ENCODE measurements at regions not wholly inside any gene's neighbourhood (a gene's known extent, or its start where the extent isn't known, plus 50 kb on each side); places are given as distances from the start of the nearest gene placed in this dataset.

DNA sequence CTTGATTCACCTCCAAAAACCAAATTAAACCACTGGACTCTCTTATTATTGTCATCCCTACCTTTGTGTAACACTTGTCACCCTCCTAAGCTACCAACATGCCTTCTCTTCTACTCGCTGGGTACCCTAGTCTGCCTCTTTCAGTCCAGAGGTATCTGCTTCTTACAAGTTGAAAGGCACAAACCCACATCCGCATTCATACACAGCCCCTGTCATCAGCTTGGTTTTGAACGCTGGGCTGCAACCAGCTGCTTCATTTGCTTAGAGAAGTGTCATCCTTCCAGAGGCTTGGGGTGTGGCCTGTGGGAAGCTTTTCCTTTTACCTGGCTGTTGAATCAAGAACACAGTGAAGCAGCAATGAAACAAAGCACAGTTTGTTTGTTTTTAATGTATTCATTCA lies 138.8 kb upstream of the WWC1 start:
- in situ Hi-C loops (cut with HindIII; ENCODE audit: low pct_unique_long_range_greater_than_20kb, low sequenced_read_pairs) = no loop called here
- no peak for DNase-seq (ENCODE audit: low read depth, low spot score)

DNA sequence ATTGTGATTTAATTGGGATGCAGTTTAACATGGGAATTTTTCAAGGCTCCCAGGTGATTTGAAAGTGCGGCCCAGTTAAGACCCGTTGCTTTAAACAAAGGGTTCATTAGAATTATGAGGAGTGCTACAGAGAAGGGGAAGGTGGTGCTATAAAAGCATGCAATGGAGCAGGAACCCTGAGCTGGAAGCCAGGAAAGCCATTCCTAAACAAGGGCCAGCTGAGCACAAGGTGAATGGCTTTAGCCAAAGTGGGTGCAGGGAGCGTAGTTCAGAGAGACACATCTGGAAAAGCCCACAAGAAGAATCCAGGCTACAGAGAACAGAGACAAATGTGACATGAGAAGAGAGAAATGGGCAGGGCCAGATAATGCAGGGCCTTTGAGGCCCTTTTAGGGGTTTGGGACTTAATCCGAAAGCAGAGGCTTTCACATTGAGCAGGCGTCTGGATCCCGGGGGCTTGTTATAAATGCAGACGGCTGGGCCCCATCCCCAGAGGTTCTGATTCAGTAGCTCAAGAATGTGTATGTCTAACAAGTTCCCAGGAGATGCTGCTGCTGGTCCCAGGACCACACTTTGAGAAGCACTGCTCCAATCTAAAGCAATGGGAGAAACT lies 138.1 kb upstream of the WWC1 start:
- in situ Hi-C loops (cut with HindIII; ENCODE audit: low pct_unique_long_range_greater_than_20kb, low sequenced_read_pairs) = no loop called here
- DNase-seq (ENCODE audit: low read depth, low spot score) = no peak

DNA sequence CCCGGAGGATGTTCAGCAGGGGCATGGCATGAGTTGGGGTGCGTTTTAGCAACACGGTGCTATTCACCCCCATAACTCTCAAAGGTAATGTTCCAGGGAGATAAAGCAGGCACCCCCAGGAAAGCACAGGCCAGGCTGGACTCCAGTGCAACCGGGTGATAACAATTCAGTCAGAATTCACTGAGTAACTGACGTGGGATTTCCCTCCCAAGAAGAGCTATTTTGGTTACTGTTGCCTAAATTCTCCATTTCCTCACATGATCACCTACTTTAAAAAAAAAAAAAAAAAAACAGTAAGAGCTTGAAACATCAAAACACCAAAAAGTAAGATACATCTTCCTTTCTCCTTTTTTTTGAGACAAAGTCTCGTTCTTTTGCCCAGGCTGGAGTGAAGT lies 137.6 kb upstream of the WWC1 start:
- DNase-seq (ENCODE audit: low read depth, low spot score) = no peak
- in situ Hi-C loops (cut with HindIII; ENCODE audit: low pct_unique_long_range_greater_than_20kb, low sequenced_read_pairs) = no loop called here

DNA sequence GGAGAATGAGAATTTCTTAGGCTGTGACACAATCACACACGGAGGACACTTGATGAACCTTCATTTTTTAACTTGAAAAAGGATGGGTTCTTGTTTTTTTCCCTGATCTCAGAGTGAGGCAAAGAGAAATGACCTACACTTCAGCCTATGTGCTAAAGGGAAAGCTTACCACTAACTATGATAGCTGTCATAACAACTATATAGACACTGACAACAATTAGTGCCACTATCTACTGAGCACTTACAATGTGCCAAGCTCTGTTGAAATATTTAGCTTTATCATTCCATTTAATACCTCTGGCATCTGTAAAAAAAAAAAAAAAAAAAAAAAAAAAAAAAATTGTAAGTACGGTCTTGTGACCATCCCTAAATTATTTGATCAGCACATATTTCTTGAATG lies 135.9 kb upstream of the WWC1 start:
- DNase-seq (ENCODE audit: low read depth, low spot score) = no peak
- in situ Hi-C loops (cut with HindIII; ENCODE audit: low pct_unique_long_range_greater_than_20kb, low sequenced_read_pairs) = no loop called here

DNA sequence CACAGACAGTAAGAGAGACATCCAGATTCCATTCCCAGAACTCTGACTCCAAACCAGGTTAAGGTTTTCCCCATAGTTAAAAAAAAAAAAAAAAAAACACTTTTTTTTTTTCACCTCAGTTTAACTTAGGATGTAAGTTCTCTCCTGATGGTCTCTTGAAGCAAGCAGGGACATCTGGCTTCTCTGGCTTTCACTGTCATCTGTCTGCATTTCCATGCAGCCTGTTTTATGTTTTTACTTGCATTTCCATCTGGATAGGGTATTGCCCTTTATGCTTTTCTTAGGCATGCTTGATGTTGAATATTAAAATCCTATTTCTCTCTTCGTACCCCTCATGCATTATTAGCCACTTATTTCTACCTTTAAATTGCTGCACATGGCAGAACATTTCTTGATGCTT lies 135.3 kb upstream of the WWC1 start:
- in situ Hi-C loops (cut with HindIII; ENCODE audit: low pct_unique_long_range_greater_than_20kb, low sequenced_read_pairs) = no loop called here
- DNase-seq (ENCODE audit: low read depth, low spot score) = no peak

DNA sequence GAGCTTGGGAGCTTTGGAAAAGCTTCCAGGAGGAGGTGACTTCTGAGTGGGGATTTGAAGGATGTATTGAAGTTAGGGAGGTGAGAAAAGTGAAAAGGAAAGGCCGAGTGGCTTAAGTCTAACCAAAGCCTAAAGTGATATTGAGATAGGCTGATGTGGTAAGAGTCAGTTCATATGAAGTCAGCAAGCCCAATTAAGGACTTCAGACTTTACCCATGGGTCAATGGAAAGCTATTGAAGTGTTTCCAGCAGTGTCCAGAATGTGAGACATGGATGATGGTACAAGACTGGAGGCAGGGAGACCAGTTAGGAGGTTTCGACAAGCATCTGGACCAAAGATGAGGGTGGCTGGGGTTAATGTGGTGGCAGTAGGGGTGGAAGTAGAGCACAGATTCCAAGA lies 134.3 kb upstream of the WWC1 start:
- no peak for DNase-seq (ENCODE audit: low read depth, low spot score)
- in situ Hi-C loops (cut with HindIII; ENCODE audit: low pct_unique_long_range_greater_than_20kb, low sequenced_read_pairs) = no loop called here

DNA sequence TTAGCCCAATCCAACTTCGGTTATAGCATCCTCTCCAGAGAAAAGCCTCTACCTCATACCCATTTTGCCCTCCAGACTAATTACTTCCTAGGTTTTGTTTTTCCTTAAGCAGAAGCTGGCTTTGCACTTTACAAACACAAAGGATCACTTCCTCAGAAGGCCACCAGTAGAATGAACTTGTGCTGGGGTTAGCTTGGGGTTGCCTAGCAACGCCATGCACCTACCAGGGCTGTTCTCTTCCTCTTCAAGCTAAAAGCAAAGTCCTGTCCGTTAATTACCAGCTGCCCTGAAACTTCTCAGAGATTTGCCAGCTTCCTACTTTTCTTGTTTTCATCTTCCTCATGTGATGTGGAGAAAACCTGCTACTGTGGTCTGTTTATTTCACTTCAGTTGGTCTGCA lies 132.0 kb upstream of the WWC1 start:
- no peak for DNase-seq (ENCODE audit: low read depth, low spot score)
- in situ Hi-C loops (cut with HindIII; ENCODE audit: low pct_unique_long_range_greater_than_20kb, low sequenced_read_pairs) = no loop called here

DNA sequence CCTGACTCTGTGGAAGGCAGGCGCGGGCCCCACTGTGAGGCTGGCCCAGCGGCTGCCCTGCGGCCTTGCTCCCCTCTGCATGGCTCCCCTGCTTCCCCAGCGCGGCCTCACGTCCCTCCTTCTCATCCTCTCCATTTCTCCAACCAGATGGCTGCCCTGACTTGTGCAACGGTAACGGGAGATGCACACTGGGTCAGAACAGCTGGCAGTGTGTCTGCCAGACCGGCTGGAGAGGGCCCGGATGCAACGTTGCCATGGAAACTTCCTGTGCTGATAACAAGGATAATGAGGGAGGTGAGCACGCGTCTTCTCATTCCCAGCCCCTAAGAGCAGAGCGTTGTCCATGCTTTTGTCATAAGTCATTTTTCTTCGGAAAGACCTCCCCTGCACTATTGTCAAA lies 129.0 kb upstream of the WWC1 start:
- DNase-seq (ENCODE audit: low read depth, low spot score) = no peak
- in situ Hi-C loops (cut with HindIII; ENCODE audit: low pct_unique_long_range_greater_than_20kb, low sequenced_read_pairs) = no loop called here

DNA sequence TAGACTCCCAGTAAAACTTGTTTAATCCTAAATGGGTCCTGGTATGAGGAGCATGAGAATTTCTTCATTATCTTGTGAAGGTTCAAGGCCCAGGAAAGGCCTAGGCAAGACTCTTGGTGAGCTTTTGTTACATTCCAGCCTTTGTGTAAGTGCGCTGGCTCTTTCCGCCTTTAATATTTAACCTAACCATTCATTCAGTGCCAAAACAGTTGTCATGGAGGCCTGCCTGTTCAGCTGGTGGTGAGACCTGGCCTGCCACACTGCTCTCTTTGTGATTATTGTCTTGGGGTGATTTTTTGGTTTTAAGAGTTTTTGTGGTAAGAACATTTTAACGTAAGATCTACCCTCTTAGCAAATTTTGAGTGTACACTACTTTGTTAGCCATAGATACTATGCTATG lies 127.5 kb upstream of the WWC1 start:
- no peak for DNase-seq (ENCODE audit: low read depth, low spot score)
- in situ Hi-C loops (cut with HindIII; ENCODE audit: low pct_unique_long_range_greater_than_20kb, low sequenced_read_pairs) = no loop called here

DNA sequence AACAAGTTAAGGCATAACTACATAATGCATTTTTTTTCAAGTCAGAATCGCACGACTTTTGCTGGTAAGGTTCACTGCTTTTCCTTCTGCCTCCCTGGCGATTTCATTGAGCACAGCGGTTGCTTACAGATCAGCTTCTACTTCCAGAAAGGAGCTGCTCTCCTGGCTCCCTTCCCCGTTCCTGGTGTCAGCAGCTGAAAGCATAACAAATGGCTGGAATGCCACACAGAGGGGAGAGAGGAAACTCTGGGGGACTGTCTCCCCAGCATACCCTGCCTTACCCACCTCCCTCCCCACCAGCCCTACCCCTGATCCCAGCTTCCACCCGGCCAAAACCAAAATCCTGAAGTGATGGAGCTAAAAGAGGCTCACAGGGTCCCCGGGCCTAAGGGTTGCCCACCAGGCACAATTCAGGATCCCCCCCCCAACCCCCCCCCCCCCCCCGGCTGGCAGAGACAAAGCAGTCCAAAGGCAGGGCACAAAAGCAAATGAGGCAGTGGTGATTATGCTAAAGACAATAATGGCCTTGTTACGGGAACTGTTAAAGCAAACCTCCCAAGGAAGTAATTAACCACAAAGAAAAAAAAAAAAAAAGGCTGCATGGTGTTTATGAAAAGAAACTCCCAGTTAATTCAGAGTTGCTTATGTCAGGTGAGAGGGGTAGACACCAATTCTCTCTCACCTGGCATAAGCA lies 126.1 kb upstream of the WWC1 start:
- in situ Hi-C loops (cut with HindIII; ENCODE audit: low pct_unique_long_range_greater_than_20kb, low sequenced_read_pairs) = no loop called here
- peak; percentile 12 for DNase-seq (ENCODE audit: low read depth, low spot score)

DNA sequence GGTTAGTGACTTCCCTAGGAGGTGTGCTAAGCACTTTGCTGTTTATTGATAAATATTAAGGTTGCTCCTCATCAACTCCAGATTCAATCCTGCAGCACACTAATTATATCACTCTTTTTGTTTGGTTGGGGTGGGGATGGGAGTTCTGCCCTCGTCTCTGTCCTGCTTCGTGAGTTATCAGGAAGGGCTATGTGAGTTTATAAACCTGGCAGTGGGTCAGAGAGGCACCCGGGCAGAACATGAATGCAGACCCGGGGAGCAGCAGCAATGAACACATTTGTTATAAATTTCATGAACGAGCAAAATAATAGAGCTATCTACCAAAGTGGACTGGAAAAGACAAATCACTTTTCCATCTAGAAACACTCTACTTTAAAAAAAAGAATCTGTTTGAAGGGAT lies 125.5 kb upstream of the WWC1 start:
- in situ Hi-C loops (cut with HindIII; ENCODE audit: low pct_unique_long_range_greater_than_20kb, low sequenced_read_pairs) = no loop called here
- no peak for DNase-seq (ENCODE audit: low read depth, low spot score)

DNA sequence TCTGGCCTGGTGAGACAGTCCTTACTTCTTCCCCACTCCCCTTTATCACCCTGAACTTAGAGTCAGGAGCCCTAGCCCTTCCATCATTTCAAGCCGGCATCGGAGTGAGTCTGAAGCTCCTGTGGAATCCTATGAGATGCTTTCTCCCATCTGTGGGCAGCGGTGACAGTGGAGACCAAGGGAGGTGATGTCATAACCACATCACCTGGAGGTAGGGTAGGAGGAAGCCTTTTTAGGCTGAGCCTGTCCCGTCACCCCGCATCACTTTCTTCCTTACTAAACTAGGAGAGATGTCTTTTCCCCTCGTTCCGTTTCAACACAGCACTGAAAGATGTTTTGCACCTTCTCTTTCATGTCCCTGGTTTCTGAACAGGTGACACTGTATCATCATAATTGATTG lies 124.1 kb upstream of the WWC1 start:
- in situ Hi-C loops (cut with HindIII; ENCODE audit: low pct_unique_long_range_greater_than_20kb, low sequenced_read_pairs) = no loop called here
- no peak for DNase-seq (ENCODE audit: low read depth, low spot score)

DNA sequence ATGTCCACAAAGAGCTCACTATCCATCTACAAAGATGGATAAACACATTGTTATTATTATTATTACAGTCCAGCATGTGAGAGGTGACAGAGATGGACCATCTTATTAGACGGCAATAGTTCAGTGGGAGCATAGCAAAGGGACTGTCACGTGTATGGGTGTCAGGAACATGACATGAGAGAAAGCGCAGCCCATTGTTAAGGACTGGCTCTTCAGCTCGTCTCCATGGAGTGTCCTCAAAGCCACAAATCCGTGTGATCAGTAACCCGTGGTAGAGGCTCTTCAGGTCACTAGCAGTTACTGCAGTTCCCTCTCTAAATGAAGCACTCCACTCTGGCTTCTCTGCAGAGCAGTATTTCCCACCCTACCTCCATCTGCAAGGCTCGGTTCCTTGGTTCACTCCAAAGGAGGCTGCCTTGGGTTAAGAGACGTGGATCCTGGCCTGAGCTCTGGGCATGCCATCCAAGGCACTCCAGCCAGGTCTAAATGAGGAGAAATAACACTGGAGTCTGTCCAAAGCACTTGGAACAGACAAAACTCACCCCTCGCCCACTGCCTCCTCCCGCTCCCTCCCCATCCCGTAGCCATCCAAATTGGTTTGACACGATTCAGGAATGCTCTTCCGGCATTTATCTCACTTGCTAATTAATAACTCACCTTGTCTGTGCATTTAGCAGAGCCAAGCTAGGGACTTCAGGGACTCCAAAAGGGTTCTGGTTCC lies 122.3 kb upstream of the WWC1 start:
- no peak for DNase-seq (ENCODE audit: low read depth, low spot score)
- in situ Hi-C loops (cut with HindIII; ENCODE audit: low pct_unique_long_range_greater_than_20kb, low sequenced_read_pairs) = no loop called here

DNA sequence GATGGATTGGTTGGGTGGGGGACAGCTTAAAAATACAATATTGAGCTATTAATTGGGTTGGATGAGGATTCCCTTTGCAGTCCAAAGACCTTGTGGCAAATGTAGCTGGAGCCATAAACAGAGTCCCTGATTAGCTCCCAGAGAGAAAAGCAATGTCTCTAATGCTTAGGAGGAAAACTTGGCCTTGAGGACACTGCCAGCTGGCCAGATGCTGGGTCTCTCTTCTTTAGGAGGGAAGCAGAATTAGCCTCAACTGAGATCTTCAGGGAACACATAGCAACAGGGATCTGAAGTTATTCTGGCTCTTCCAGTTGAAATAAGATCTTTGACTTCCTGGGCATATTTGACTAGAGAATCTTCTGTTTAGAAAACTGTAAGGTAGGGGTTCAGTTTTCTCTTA lies 121.7 kb upstream of the WWC1 start:
- DNase-seq (ENCODE audit: low read depth, low spot score) = no peak
- in situ Hi-C loops (cut with HindIII; ENCODE audit: low pct_unique_long_range_greater_than_20kb, low sequenced_read_pairs) = no loop called here

DNA sequence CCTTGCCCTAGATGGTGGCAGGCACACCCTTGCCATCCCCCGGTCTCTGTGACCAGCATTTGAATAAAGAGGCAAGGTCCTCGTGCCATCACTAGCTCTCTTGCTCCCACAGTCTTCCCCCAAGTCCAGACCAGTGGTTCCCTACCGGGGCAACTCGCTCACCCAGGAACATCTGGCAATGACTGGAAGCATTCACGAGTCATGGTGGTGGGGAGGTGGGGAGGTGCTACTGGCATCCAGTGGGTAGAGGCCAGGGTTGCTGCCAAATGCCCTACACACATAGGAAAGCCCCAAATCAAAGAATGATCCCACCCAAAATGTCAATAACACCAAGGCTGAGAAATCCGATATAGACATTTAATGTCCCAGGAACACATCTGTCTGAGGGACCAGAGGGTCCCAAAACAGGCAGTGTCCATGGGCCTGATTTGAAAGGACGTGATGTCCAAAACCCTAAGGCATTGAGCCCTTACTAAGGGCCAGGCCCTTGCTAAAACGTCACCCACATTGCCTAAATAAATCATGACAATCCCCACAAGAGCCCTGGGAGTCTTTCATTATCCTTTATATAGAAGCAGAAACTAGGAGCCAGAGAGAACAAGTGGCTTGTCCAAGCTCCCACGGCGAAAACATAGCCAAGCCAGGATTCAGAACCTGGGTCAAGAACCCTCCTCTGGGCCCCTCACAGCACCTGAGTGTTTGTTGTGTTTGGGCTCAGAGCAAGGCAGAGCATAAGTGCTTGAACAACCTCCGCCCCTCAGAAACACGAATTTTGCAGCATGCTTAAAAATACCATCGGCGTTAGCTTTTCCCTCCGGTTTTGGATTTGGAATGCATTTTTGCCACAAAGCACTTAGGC lies 119.3 kb upstream of the WWC1 start:
- in situ Hi-C loops (cut with HindIII; ENCODE audit: low pct_unique_long_range_greater_than_20kb, low sequenced_read_pairs) = no loop called here
- no peak for DNase-seq (ENCODE audit: low read depth, low spot score)

DNA sequence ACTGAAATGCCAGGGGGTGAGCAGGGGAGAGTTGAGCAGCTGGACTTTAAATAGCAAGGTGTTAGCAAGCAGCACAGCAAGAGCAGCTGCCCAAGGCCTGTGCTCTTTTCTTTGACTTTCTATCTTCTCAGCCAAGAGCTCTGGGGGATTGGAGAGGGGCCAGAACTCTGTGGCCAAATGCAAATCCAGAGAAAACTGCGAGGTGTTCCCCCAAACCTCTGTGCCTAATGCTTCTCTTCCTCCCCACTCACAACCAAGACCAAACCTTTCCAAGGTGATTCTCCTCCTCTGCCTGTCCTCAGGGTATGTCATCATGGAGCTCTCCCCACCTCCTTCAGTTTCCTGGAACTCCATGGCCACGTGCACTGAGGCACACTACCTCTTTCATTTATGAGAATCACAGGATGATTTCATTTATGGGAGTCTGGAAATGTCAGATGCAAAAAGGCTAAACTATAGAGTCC lies 118.7 kb upstream of the WWC1 start:
- DNase-seq (ENCODE audit: low read depth, low spot score) = peak; percentile 45
- in situ Hi-C loops (cut with HindIII; ENCODE audit: low pct_unique_long_range_greater_than_20kb, low sequenced_read_pairs) = no loop called here

DNA sequence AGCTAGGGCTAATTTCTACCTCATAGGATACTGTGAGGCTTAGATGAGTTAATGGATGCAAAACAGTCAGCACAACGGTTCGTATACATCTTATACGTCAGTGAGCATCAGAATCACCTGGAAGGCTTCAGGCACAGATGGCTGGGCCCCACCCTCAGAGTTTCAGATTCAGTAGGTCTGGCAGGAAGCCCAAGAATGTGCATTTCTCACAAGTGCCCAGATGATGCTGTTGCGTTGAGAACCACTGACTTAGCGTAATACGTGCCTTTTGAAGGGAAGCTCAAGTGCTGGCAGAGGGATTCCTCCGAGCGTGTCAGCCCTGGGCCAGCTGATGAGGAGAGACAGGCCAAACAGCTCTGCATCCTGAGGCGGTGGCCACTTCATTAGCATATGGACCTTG lies 117.1 kb upstream of the WWC1 start:
- in situ Hi-C loops (cut with HindIII; ENCODE audit: low pct_unique_long_range_greater_than_20kb, low sequenced_read_pairs) = no loop called here
- DNase-seq (ENCODE audit: low read depth, low spot score) = no peak

DNA sequence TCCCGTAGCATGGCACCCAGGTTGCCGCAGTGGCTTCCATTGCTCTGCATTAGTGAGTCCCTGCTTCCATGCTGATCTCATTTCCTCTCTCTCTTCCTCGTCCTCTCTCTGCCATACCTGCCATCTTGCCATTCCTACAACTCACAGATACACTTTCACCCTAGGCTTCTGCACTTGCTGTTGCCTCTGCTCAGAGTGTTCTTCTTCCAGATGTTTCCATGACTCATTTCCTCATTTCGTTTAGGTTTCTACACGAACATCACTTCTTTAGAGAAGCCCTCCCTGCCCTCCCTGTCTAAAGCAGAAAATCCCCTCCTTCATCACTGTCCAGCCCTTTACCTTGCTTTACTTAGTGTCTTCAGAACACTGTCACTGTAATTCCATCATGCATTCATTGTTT lies 115.2 kb upstream of the WWC1 start:
- DNase-seq (ENCODE audit: low read depth, low spot score) = no peak
- in situ Hi-C loops (cut with HindIII; ENCODE audit: low pct_unique_long_range_greater_than_20kb, low sequenced_read_pairs) = no loop called here

All from SK-MEL-5 (cell line).